Smooth muscle cell (in vitro differentiated cells): ENCODE measurements at regions not wholly inside any gene's neighbourhood (a gene's known extent, or its start where the extent isn't known, plus 50 kb on each side); places are given as distances from the start of the nearest gene placed in this dataset.

Experiments used
- DNase-seq: peaks from one replicate; lab custom pipeline; 2025; ENCODE audit not compliant: unreplicated experiment; lab: John Stamatoyannopoulos, UW
- H2AFZ ChIP-seq: fragments of 200-600 bp; sonication (generic); 2 replicates; pipeline ENCODE4 v1.6.0; 2016; ENCODE audit warnings: antibody characterized with exemption, low read depth, mild to moderate bottlenecking
- H3F3A ChIP-seq: fragments of 200-600 bp; sonication (generic); 2 replicates; pipeline ENCODE4 v1.6.0; 2017; ENCODE audit warnings: antibody characterized with exemption, low read depth
- H3K27ac ChIP-seq: fragments of 200-600 bp; sonication (generic); 2 replicates; pipeline ENCODE4 v1.5.1; 2016; ENCODE audit warnings: low read depth, mild to moderate bottlenecking
- H3K27me3 ChIP-seq: fragments of 200-600 bp; sonication (generic); 2 replicates; pipeline ENCODE4 v1.6.1; 2016; ENCODE audit warnings: low read depth, mild to moderate bottlenecking
- H3K36me3 ChIP-seq: fragments of 200-600 bp; sonication (generic); 2 replicates; pipeline ENCODE4 v1.5.1; 2016; ENCODE audit warnings: low read depth
- H3K4me1 ChIP-seq: fragments of 200-600 bp; sonication (generic); 2 replicates; pipeline ENCODE4 v1.5.1; 2016; ENCODE audit warnings: low read depth
- H3K4me2 ChIP-seq: fragments of 200-600 bp; sonication (generic); 2 replicates; pipeline ENCODE4 v1.6.0; 2016; ENCODE audit warnings: mild to moderate bottlenecking
- H3K4me3 ChIP-seq: fragments of 200-600 bp; sonication (generic); 2 replicates; pipeline ENCODE4 v1.5.1; 2016; ENCODE audit warnings: mild to moderate bottlenecking
- H3K79me2 ChIP-seq: fragments of 200-600 bp; sonication (generic); 2 replicates; pipeline ENCODE4 v1.6.0; 2016; ENCODE audit warnings: low read depth, mild to moderate bottlenecking
- H3K9ac ChIP-seq: fragments of 200-600 bp; sonication (generic); 2 replicates; pipeline ENCODE4 v1.6.0; 2016; ENCODE audit warnings: low read depth
- H3K9me3 ChIP-seq: fragments of 200-600 bp; sonication (generic); replicated peaks from 2 replicates; pipeline ENCODE4 v1.5.1; 2016; ENCODE audit warnings: low read depth
- H4K20me1 ChIP-seq: fragments of 200-600 bp; sonication (generic); 2 replicates; pipeline ENCODE4 v1.6.0; 2016; ENCODE audit warnings: low read depth
- CTCF ChIP-seq: fragments of 200-600 bp; sonication (generic); IDR thresholded peaks from 2 replicates; pipeline ENCODE4 v1.5.1; 2017; ENCODE audit warnings: borderline replicate concordance, mild to moderate bottlenecking, antibody characterized with exemption; ENCODE audit not compliant: insufficient read depth, poor library complexity, severe bottlenecking
- WGBS: methylation state at CpG from one replicate; pipeline ENCODE4 v1.1.7; 2016; ENCODE audit warnings: low lambda C conversion rate; 5-methylcytosine and 5-hydroxymethylcytosine counted together

GRCh38 chr13:50596776-50597203 is 246.7 kb downstream of the DLEU7 start:
- Histone ChIP-seq H3K27me3 (no peaks in the 10 kb centered on the region), H3K36me3 (no peaks in the 10 kb centered on the region), H3K9me3 (no peaks in the 10 kb centered on the region), H4K20me1 (no peaks in the 10 kb centered on the region), H3K4me1 (peaks cover 24% of the 10 kb centered on the region), H2AFZ (no peak overlapping the region), H3K79me2 (no peaks in the 10 kb centered on the region), H3K4me2 (no peak overlapping the region), H3K27ac (no peak overlapping the region), H3K4me3 (no peak overlapping the region), H3K9ac (no peak overlapping the region), H3F3A (no peaks in the 10 kb centered on the region)
- 68% methylated on average over 2 of the region's 2 CpGs for WGBS
- no peak for TF ChIP-seq CTCF
- DNase-seq, result no peak

GRCh38 chr13:50598338-50598737 is 245.2 kb downstream of the DLEU7 start:
- Histone ChIP-seq H3K4me1 (peaks cover 17% of the 10 kb centered on the region), H3K79me2 (no peaks in the 10 kb centered on the region), H4K20me1 (no peaks in the 10 kb centered on the region), H2AFZ (no peak overlapping the region), H3K27me3 (no peaks in the 10 kb centered on the region), H3K4me3 (no peak overlapping the region), H3K27ac (no peak overlapping the region), H3K4me2 (no peak overlapping the region), H3K9ac (no peak overlapping the region), H3K9me3 (no peaks in the 10 kb centered on the region), H3K36me3 (no peaks in the 10 kb centered on the region), H3F3A (no peaks in the 10 kb centered on the region)
- TF ChIP-seq CTCF, result no peak
- 52% methylated on average over 3 of the region's 3 CpGs for WGBS
- no peak for DNase-seq

GRCh38 chr13:50599046-50599445 is 244.4 kb downstream of the DLEU7 start:
- DNase-seq, result no peak
- WGBS, result 44% methylated on average over 5 of the region's 5 CpGs
- no peaks in the 10 kb centered on the region for H3K9me3 ChIP-seq
- no peak for TF ChIP-seq CTCF
- H3K4me1 ChIP-seq, result peaks cover 10% of the 10 kb centered on the region
- no peak overlapping the region for H3K4me3 ChIP-seq
- no peak overlapping the region for H3K9ac ChIP-seq
- no peaks in the 10 kb centered on the region for H3K36me3 ChIP-seq
- no peak overlapping the region for H3K4me2 ChIP-seq
- no peaks in the 10 kb centered on the region for H4K20me1 ChIP-seq
- no peak overlapping the region for H3K27ac ChIP-seq
- H3K79me2 ChIP-seq, result no peaks in the 10 kb centered on the region
- H3F3A ChIP-seq, result no peaks in the 10 kb centered on the region
- H3K27me3 ChIP-seq, result no peaks in the 10 kb centered on the region
- H2AFZ ChIP-seq, result no peak overlapping the region

- H3K9me3 ChIP-seq, result no peaks in the 10 kb centered on the region
- H3K4me2 ChIP-seq, result no peak overlapping the region
- H3K36me3 ChIP-seq, result no peaks in the 10 kb centered on the region
- H3K4me1 ChIP-seq, result peaks cover 3% of the 10 kb centered on the region
- no peaks in the 10 kb centered on the region for H4K20me1 ChIP-seq
- TF ChIP-seq CTCF, result no peak
- H3K9ac ChIP-seq, result no peak overlapping the region
- no peak overlapping the region for H3K4me3 ChIP-seq
- no peak overlapping the region for H3K27ac ChIP-seq
- DNase-seq, result no peak
- WGBS, result 41% methylated on average over 2 of the region's 2 CpGs
- H3F3A ChIP-seq, result no peaks in the 10 kb centered on the region
- no peaks in the 10 kb centered on the region for H3K27me3 ChIP-seq
- no peak overlapping the region for H2AFZ ChIP-seq
- no peaks in the 10 kb centered on the region for H3K79me2 ChIP-seq
Measured at GRCh38 chr13:50599927-50600326, 243.6 kb downstream of the DLEU7 start.
